ENCODE measurements at regions not wholly inside any gene's neighbourhood (a gene's known extent, or its start where the extent isn't known, plus 50 kb on each side); places are given as distances from the start of the nearest gene placed in this dataset.

- peaks cover under 1% of the 10 kb centered on the region for H3K27me3 Mint-ChIP-seq
- peaks cover 5% of the 10 kb centered on the region for H3K36me3 Mint-ChIP-seq
- H3K27ac Mint-ChIP-seq = no peak overlapping the region
- H3K4me1 Mint-ChIP-seq (ENCODE audit: low read depth) = peaks cover 3% of the 10 kb centered on the region
- H3K4me3 Mint-ChIP-seq = no peak overlapping the region
- H3K9me3 Mint-ChIP-seq (ENCODE audit: low read depth) = no peaks in the 10 kb centered on the region
Observed at GRCh38 chr2:12326449-12327190, 390.1 kb upstream of the TRIB2 start.

GRCh38 chr2:12330916-12331315 lies 385.8 kb upstream of the TRIB2 start:
- H3K36me3 Mint-ChIP-seq = peaks cover 5% of the 10 kb centered on the region
- H3K4me1 Mint-ChIP-seq (ENCODE audit: low read depth) = peaks cover 16% of the 10 kb centered on the region
- H3K27ac Mint-ChIP-seq = no peak overlapping the region
- H3K9me3 Mint-ChIP-seq (ENCODE audit: low read depth) = no peaks in the 10 kb centered on the region
- peaks cover 4% of the 10 kb centered on the region for H3K27me3 Mint-ChIP-seq
- no peak overlapping the region for H3K4me3 Mint-ChIP-seq

GRCh38 chr2:12331698-12332097 lies 385.0 kb upstream of the TRIB2 start:
- H3K4me3 Mint-ChIP-seq = no peak overlapping the region
- no peak overlapping the region for H3K27ac Mint-ChIP-seq
- peaks cover 13% of the 10 kb centered on the region for H3K4me1 Mint-ChIP-seq (ENCODE audit: low read depth)
- no peaks in the 10 kb centered on the region for H3K9me3 Mint-ChIP-seq (ENCODE audit: low read depth)
- peaks cover 4% of the 10 kb centered on the region for H3K27me3 Mint-ChIP-seq
- H3K36me3 Mint-ChIP-seq = peaks cover 5% of the 10 kb centered on the region

- Mint-ChIP-seq H3K4me1 (ENCODE audit: low read depth) (peaks cover 13% of the 10 kb centered on the region), H3K27ac (no peak overlapping the region), H3K27me3 (peaks cover 4% of the 10 kb centered on the region), H3K4me3 (no peak overlapping the region), H3K9me3 (ENCODE audit: low read depth) (no peaks in the 10 kb centered on the region), H3K36me3 (peaks cover 3% of the 10 kb centered on the region)
Observed at GRCh38 chr2:12333293-12333692, 383.4 kb upstream of the TRIB2 start.

- Mint-ChIP-seq H3K4me1 (ENCODE audit: low read depth) (peaks cover 13% of the 10 kb centered on the region), H3K27ac (no peak overlapping the region), H3K9me3 (ENCODE audit: low read depth) (no peaks in the 10 kb centered on the region), H3K4me3 (peak overlapping the region; percentile 40), H3K27me3 (peaks cover 4% of the 10 kb centered on the region), H3K36me3 (peaks cover 3% of the 10 kb centered on the region)
Observed at GRCh38 chr2:12334412-12334966, 382.2 kb upstream of the TRIB2 start.

GRCh38 chr2:12335131-12335530 lies 381.6 kb upstream of the TRIB2 start:
- H3K9me3 Mint-ChIP-seq (ENCODE audit: low read depth) = no peaks in the 10 kb centered on the region
- no peak overlapping the region for H3K4me3 Mint-ChIP-seq
- H3K36me3 Mint-ChIP-seq = peaks cover 3% of the 10 kb centered on the region
- H3K27ac Mint-ChIP-seq = no peak overlapping the region
- peaks cover 4% of the 10 kb centered on the region for H3K27me3 Mint-ChIP-seq
- H3K4me1 Mint-ChIP-seq (ENCODE audit: low read depth) = peaks cover 13% of the 10 kb centered on the region

GRCh38 chr2:12335995-12336394 lies 380.7 kb upstream of the TRIB2 start:
- peaks cover 13% of the 10 kb centered on the region for H3K4me1 Mint-ChIP-seq (ENCODE audit: low read depth)
- peaks cover 3% of the 10 kb centered on the region for H3K36me3 Mint-ChIP-seq
- H3K27ac Mint-ChIP-seq = no peak overlapping the region
- H3K9me3 Mint-ChIP-seq (ENCODE audit: low read depth) = no peaks in the 10 kb centered on the region
- H3K4me3 Mint-ChIP-seq = no peak overlapping the region
- H3K27me3 Mint-ChIP-seq = peaks cover 4% of the 10 kb centered on the region

GRCh38 chr2:12338946-12339697 lies 377.6 kb upstream of the TRIB2 start:
- no peaks in the 10 kb centered on the region for H3K27me3 Mint-ChIP-seq
- peaks cover 10% of the 10 kb centered on the region for H3K4me1 Mint-ChIP-seq (ENCODE audit: low read depth)
- H3K36me3 Mint-ChIP-seq = no peaks in the 10 kb centered on the region
- H3K9me3 Mint-ChIP-seq (ENCODE audit: low read depth) = no peaks in the 10 kb centered on the region
- H3K27ac Mint-ChIP-seq = no peak overlapping the region
- no peak overlapping the region for H3K4me3 Mint-ChIP-seq

- Mint-ChIP-seq H3K27me3 (no peaks in the 10 kb centered on the region), H3K4me1 (ENCODE audit: low read depth) (no peaks in the 10 kb centered on the region), H3K4me3 (no peak overlapping the region), H3K27ac (no peak overlapping the region), H3K9me3 (ENCODE audit: low read depth) (peaks cover 5% of the 10 kb centered on the region), H3K36me3 (no peaks in the 10 kb centered on the region)
Observed at GRCh38 chr2:12340164-12340563, 376.6 kb upstream of the TRIB2 start.

- Mint-ChIP-seq H3K4me1 (ENCODE audit: low read depth) (no peaks in the 10 kb centered on the region), H3K36me3 (no peaks in the 10 kb centered on the region), H3K9me3 (ENCODE audit: low read depth) (peaks cover 5% of the 10 kb centered on the region), H3K27ac (no peak overlapping the region), H3K27me3 (no peaks in the 10 kb centered on the region), H3K4me3 (no peak overlapping the region)
Observed at GRCh38 chr2:12341215-12341614, 375.5 kb upstream of the TRIB2 start.

- Mint-ChIP-seq H3K9me3 (ENCODE audit: low read depth) (peaks cover 5% of the 10 kb centered on the region), H3K27ac (no peak overlapping the region), H3K27me3 (no peaks in the 10 kb centered on the region), H3K36me3 (no peaks in the 10 kb centered on the region), H3K4me3 (no peak overlapping the region), H3K4me1 (ENCODE audit: low read depth) (no peaks in the 10 kb centered on the region)
Observed at GRCh38 chr2:12341920-12342319, 374.8 kb upstream of the TRIB2 start.

GRCh38 chr2:12343141-12343540 lies 373.6 kb upstream of the TRIB2 start:
- Mint-ChIP-seq H3K4me3 (no peak overlapping the region), H3K27ac (no peak overlapping the region), H3K4me1 (ENCODE audit: low read depth) (no peaks in the 10 kb centered on the region)

GRCh38 chr2:12347066-12347493 lies 369.7 kb upstream of the TRIB2 start:
- no peaks in the 10 kb centered on the region for H3K4me1 Mint-ChIP-seq (ENCODE audit: low read depth)
- H3K36me3 Mint-ChIP-seq = no peaks in the 10 kb centered on the region
- no peak overlapping the region for H3K27ac Mint-ChIP-seq
- no peaks in the 10 kb centered on the region for H3K27me3 Mint-ChIP-seq
- H3K4me3 Mint-ChIP-seq = no peak overlapping the region
- peaks cover 5% of the 10 kb centered on the region for H3K9me3 Mint-ChIP-seq (ENCODE audit: low read depth)

More at GRCh38 chr2:12343141-12343540, 373.6 kb upstream of the TRIB2 start:
- Mint-ChIP-seq H3K27me3 (no peaks in the 10 kb centered on the region), H3K36me3 (no peaks in the 10 kb centered on the region), H3K9me3 (ENCODE audit: low read depth) (peaks cover 5% of the 10 kb centered on the region)

GRCh38 chr2:12348216-12348615 lies 368.5 kb upstream of the TRIB2 start:
- no peaks in the 10 kb centered on the region for H3K36me3 Mint-ChIP-seq
- peaks cover 5% of the 10 kb centered on the region for H3K9me3 Mint-ChIP-seq (ENCODE audit: low read depth)
- H3K4me1 Mint-ChIP-seq (ENCODE audit: low read depth) = no peaks in the 10 kb centered on the region
- no peak overlapping the region for H3K27ac Mint-ChIP-seq
- H3K4me3 Mint-ChIP-seq = no peak overlapping the region
- H3K27me3 Mint-ChIP-seq = no peaks in the 10 kb centered on the region

GRCh38 chr2:12350821-12351220 lies 365.9 kb upstream of the TRIB2 start:
- Mint-ChIP-seq H3K27me3 (no peaks in the 10 kb centered on the region), H3K36me3 (no peaks in the 10 kb centered on the region), H3K9me3 (ENCODE audit: low read depth) (no peaks in the 10 kb centered on the region), H3K4me3 (no peak overlapping the region), H3K27ac (no peak overlapping the region), H3K4me1 (ENCODE audit: low read depth) (no peaks in the 10 kb centered on the region)

Measured in activated naive CD8-positive, alpha-beta T cell (primary cell).